DMS114 treated with DMSO at 0.1 percent for 48 hours (cell line): ENCODE measurements at regions not wholly inside any gene's neighbourhood (a gene's known extent, or its start where the extent isn't known, plus 50 kb on each side); places are given as distances from the start of the nearest gene placed in this dataset.

ENCODE experiments used
- DNase-seq: peaks from one replicate; lab custom pipeline; 2025; ENCODE audit not compliant: unreplicated experiment; lab: John Stamatoyannopoulos, UW

DNA sequence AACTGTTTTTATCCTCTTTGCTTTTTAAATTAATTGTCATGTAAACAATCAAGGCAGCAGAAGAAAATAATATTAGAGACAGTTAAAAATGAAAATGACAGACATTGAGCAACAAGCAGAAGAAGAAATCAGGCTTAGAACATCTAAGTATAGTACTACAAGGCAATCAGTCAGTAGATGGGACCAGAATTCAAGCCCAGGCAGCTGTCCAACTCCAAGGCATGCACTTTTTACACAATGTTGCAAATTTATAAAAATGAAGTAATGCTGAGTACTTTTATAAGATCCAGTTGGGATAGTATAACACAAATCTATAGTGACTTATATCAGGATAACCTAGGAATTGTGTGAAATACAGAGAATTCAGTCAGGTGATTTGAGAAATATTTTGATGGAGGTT lies 2815.8 kb downstream of the PCDH9 start:
- DNase-seq = no peak

DNA sequence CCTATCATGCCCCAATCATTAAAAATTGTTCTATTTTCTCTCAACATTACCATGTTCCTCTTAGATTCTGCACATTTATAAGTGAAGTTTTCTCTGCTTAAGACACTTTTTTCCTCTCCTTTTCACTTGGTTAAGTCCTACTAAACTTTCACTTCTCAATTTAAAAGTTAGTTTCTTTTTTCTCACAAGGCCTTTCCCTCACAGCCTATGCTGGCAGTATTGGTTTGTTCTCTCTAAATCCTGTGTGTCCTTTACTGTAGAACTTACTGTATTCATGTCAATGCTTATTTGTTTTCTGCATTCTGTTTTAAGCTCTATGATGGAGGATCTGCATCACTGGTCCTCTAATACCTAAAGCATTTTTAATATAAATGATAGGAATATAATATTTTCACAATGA lies 2816.6 kb downstream of the PCDH9 start:
- DNase-seq = no peak

DNA sequence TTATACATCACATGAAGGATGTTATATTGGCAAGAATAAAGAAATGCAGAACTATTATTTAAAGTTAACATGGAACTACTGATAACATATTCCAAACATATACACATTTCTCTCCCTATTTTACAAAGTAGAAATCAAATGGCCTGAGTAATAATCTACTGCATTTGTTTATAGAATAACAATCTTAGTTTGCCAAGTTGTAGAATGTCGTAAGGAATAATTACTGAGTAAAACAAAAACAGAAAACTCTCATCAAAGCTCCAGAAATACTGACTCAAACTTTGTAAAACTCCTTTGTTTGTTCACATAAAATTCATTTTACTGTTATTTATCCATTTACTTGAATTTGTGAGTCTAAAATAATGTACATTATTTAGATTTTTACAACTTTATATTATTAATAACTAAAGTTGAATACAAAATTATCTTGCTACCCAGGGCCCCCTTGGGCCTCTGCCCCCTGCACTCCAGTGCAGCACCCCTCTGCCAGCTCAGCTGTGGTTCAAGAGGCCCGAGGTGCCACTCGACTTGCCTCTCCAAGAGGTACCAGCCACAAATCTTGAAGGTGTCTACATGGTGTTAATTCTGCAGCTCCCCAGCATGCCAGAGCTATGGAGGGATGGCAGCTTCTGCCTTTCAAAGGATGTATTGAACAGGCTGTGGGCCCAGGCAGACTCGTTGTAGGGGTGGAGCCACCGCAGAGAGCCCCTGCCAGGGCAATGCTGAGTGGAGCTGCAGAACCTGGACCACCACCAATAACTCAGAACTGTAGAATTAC lies 2819.7 kb downstream of the PCDH9 start:
- no peak for DNase-seq

DNA sequence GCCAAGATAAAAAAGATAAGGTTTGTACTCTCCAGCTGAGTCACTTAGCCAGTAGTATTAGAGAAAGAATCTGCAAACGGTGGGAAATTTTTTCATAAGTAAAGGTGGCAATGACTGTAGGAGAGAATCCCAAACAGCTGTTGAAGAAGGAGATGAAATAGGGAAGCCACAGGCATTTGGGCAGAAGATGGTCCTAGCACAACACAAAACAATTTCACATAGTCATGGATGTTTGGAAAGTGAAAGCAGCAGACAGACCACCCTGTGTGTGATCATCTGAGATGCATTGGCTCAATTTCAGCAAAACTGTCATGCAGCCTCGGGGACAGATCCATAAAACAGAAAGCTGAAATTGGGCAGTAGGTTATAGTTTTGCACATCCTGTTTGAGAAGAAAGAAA lies 2832.4 kb downstream of the PCDH9 start:
- DNase-seq = no peak

DNA sequence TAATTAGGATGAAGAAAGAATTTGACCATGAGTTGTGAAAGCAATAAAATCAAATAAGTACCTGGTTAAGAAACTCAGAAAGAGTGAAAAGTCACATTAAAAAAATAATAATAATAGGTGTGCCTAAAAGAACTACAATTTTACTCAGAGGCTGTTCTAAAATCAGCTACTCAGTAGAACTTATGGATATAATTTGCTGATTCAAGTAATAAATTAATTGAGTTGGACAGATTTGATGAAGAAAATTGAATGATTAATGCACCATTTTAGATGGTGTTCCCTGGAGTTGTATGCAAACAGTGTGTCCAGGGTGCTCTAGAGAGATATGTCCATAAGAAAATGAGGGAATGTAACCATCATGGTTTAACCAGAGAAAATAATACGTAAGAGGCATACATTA lies 2852.5 kb downstream of the PCDH9 start:
- DNase-seq = no peak

DNA sequence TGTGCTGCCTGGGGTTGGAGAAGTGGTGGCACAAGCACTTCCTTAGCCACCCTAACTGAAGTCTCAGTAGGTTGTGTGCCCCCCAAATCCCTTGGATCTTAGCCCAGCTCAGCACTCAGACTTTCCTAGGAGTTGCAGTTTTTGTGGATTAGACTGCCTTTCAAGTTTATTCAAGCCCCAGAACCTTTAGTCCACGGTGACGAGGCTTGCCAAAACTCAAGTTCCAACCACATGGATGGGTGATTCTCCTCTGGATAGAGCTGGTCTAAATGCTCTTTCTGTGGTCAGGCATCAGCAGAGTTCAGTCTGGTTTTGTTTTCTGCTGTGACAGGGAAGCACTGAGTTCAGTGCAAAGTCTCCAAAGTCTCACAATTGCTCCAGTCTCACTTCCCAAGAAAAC lies 2858.7 kb downstream of the PCDH9 start:
- no peak for DNase-seq

DNA sequence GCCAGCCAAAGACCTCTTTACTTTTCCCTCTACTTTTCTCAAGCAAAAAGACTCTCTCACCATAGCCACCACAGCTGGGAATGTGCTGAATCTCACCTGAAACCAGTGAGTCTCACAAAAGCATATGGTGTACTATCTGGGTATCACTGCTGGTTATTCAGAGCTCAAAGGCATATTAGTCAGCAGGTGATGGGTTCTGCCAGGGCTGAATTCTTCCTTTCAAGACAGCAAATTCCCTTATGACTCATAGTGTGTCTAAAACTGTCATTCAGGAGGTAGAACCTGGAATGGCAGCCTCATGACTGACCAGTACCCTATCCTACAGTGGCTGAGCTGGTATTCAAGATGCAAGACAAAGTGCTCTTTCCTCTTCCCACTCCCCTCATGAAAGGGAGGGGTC lies 2859.1 kb downstream of the PCDH9 start:
- DNase-seq = no peak

DNA sequence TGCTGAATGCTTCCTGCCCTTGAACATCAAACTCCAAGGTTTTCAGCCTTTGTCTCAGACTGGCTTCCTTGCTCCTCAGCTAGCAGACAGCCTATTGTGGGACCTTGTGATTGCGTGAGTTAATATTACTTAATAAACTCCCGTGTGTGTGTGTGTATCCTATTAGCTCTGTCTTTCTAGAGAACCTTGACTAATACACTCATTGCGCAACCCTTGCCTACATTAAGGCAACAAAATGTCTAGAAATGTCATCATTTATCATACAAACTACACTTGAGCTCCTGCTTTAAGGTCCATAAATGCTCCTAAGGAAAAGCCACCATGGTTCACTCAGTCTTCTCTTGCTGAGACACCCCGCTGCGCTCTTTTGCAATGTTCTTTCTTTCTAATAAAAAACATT lies 2861.0 kb downstream of the PCDH9 start:
- DNase-seq = no peak

DNA sequence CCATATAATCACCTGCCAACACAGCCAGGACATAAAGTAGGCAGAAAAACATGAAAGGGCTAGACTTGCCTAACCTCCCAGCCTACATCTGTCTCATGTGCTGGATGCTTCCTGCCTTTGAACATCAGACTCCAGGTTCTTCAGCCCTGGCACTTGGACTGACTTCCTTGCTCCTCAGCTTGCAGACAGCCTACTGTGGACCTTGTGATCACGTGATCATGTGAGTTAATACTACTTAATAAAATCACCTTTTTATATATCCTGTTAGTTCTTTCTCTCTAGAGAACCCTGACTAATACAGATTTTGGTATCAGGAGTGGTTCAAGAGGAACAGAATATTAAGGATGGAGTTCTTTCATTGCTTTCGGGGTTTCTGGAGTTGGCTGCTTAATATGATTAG lies 2867.6 kb downstream of the PCDH9 start:
- no peak for DNase-seq

DNA sequence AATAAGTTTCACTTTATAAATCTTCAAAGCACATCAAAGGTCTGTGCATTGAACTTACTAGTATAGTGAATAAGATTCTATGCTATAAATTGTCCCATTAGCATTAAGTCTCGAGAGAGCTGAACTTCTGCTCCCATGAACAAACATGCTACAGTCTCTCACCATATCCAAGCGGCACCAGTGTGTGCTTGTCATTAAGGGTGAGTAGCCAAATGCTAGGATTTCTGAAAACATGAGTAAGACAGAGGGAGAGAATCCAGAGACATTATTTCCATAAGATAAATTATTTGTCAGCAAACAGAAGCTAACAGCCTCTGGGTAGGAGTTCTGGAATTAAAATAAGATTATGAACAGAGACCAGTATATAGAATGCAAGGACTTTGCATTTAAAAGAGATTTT lies 2882.5 kb downstream of the PCDH9 start:
- no peak for DNase-seq

DNA sequence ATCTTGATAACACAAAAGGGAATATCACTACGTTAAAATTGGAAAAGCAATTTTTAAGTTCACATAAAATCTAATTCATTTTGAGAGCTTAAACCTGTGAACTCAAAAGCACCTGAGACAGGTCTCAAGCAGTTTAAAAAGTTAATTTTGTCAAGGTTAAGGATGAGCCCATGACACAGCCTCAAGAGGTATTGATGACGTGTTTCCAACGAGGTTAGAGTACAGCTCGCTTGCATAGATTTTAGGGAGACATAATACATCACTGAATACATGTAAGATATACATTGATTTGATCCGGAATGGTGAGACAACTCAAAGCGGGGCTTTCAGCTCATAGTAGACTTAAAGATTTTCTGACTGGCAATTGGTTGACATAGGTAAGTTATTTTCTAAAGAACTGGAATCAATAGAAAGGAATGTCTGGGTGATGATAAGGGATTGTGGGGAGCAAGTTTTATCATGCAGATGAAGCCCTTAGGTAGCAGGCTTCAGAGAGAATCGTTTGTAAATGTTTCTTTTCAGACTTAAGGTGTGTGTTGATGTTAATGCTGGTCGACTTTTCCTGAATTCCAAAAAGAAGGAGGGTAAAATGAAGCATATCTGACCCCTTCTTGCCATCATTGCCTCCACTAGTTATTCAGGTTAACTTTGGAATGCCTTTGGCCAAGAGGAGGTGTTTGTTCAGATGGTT lies 2890.6 kb downstream of the PCDH9 start:
- no peak for DNase-seq

DNA sequence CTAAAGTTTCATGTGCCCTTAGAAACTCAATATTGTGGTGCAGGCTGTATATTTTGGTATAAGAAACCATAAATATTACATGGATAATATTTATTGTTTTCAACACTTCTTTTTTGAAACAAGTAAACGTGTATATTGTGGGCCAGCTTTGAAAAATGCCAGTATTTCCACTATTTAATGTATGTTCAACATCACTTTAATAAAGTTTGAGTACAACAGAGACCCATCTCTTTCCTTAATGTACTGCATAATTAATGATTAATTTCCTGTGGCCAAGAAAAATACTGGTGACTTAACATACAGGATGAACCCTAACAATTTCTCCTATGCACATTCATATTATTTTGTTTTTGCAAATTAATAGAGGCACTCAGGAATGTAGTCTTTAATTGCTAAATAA lies 2891.5 kb downstream of the PCDH9 start:
- no peak for DNase-seq

DNA sequence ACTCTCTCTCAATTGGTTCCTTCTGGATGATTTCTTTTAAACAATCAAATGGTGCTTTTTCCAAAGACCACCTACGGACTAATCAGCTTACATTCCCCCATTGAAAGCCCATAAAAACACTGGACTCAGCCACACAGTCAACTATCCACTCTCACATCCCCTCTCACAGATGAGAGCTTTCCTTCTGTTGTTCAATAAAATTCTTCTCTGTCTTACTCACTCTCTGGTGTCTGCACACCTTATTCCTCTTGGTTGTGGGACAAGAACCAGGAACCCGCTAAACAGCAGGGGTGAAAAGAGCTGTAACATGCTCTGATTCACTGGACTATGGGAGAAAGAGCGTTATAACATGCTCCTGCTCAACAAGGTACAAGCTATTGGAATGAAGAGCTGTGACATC lies 2896.2 kb downstream of the PCDH9 start:
- no peak for DNase-seq

DNA sequence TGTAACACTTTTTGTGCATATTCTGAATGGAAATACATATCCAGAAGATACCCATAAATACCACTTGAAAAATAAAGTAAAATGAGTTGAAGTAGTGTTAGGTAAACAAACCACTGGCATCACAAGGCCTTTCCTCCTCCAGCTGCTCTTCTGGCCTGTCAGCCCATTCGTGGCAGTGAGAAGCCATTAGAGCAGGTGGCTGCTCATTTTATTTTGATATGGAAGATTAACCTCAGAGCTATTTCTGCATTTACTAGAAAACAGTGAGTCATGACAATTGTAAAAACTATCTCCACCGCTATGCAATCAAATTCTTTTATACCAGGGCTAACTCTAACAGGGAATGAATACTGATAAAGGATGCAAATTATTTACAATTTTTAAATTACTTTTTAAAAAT lies 2898.1 kb downstream of the PCDH9 start:
- DNase-seq = no peak

DNA sequence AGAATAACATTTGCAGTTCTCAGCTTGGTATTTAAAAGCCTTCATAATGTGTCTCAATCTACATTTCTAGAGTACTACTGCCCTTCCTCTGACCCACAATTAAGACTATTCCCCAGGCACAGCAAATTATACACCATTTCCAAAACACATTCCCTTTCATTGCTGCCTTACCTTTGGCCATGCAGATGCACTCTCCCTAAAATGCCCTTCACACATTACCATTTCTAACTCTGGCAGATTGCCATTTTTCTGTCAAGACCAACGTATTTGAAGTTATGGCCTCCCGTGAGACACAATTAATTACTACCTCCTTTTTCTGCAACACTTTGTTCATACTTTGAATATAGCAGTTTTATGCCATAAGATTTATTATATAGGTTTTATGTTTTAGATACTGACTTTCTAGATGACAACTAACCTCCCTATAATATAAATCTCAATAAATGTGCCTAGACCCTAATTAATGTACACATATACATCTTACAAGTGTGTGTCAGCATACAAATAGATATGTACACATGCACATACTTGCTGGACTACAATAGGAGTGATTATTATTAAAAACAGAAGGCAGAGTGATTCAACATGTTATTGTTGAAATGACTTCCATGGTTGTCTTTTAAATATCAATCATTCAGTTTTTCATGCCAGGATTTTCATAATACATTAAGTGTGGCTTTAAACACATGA lies 2902.5 kb downstream of the PCDH9 start:
- no peak for DNase-seq

DNA sequence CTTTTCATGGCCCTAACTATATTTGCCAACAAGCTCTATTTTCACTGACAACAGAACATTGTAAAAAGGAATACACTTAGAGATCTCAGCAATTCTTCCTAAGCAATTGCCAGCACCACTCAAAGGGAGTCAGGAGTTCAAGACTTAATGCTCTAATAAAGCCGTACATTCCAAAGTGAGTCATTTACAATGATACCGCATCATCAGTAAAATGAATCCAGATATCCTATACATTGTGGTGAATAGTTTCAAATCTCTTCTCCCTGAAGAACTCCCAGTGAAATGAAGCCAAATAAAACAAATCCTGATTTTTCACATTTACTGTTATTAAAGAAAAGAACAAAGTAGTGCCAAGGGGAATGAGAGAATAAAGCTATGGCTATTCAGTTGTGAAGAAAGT lies 2898.7 kb upstream of the PCDH20 start:
- DNase-seq = no peak

DNA sequence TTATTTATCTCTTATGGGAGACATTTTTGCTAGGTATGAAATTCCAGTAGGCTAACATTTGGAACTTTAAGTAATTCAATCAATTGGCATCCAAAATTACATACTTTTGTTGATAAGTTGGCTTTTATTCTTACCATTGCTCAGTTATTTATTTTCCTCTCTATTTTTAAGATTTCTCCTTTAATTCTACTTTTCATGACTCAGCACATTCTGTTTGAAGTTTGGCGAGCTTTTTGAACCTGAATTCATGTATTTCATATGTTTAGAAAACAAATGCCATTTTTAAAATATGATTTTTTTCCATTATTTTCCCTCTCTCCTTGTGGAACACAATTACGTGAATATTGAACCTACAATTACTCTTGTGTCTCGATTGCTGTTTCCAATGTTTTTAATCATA lies 2896.3 kb upstream of the PCDH20 start:
- DNase-seq = no peak

DNA sequence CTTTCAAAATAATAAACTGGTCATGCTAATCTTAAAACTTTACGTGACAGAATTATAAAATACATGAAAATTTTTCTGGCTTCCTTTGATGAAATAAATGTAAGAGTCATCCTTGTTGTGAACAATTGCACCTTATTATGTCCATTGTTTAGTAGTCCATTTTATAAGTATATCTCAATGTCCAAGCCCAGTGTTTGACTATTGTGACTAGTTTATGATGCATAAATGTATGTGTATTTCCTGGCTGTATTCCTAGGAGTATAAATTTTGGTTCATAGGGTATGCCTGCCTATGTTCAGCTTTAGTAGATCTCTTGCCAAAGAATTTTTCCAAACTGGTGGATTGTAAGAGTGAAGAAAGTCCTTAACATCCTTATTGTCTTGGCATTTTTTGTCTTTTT lies 2895.5 kb upstream of the PCDH20 start:
- DNase-seq = no peak

DNA sequence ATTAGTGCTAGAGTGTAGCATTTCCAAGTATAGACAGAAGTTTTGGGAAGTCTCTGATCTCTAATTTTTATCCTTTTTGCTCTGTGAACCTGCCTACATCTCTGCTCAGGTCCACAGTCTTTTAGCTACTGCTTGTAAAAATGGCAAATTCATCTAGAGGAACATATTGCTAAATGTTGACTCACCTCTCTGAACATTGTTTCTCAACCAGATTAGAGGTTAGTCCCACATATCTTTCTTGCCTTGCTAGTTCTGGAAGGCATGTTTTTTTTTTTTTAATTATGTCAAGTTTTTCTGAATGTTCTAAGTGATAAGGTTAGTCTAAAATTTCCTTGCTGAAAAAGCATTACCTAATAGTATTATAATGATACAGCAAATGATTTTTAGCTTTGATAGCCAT lies 2889.6 kb upstream of the PCDH20 start:
- DNase-seq = no peak

DNA sequence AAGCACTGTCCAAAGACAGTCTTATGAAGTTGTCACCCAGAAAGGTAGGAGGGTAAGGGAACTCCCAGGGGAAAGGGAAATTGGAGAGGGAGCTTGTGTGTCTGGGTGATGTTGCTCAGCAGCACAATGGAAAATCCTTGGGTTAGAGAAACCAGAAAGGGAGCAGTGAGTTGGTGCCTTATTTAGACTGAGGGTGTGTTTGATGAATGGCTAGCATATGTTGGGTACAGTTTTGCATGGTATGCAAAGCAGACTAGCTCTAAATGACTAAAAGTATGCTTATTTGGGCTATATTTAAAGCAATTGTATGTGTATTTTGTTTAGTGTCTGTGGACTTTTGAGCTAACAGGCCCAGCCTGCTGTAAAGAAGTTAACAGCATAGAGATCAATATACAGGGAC lies 2884.6 kb upstream of the PCDH20 start:
- no peak for DNase-seq

DNA sequence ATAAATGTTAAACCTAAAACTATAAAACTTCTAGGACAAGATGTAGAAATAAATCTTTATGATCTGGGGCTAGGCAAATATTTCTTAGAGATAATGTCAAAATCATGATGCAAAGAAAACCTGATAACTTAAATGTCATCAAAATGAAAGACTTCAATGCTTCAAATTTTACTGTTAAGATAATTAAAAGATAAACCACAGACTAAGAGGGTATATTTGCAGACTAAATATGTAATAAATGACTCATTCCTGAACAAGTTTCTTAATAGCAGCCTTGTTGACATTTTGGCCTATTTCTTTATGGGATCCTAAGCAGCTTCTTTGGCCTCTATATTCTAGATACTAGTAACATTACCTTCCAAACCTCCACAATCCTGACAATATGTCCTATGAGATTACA lies 2878.3 kb upstream of the PCDH20 start:
- DNase-seq = no peak

DNA sequence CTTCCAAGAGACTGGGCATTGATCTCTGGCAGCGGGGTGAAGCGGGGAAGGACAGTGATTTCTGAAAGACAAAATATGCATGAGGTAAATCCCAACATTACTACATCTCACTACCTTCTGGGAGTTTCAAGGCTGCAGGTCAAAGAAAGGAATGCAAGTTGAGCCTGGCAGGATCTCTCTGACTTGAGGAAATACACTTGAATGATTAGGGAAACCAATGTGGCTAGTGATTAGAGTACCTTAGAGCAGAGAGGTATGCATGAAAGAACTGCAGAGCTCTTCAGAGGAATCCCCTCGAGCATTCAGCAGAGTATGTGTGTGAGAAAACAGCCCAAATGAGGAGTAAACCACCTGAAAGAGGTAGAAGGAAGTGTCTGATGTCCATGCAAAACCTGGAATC lies 2874.1 kb upstream of the PCDH20 start:
- no peak for DNase-seq
